Glutamatergic neuron (in vitro differentiated cells): ENCODE measurements at regions not wholly inside any gene's neighbourhood (a gene's known extent, or its start where the extent isn't known, plus 50 kb on each side); places are given as distances from the start of the nearest gene placed in this dataset.

Experiments
- DNase-seq: peaks from one replicate; pipeline ENCODE4 v3.0.0; 2022
- H3K27ac Mint-ChIP-seq: one replicate; pipeline ENCODE4 v1.8.0; 2020; ENCODE audit warnings: mild to moderate bottlenecking, mixed read lengths, inconsistent platforms; ENCODE audit not compliant: unreplicated experiment
- H3K27me3 Mint-ChIP-seq: one replicate; pipeline ENCODE4 v1.8.0; 2020; ENCODE audit warnings: mild to moderate bottlenecking, moderate library complexity, mixed read lengths, inconsistent platforms; ENCODE audit not compliant: unreplicated experiment
- H3K36me3 Mint-ChIP-seq: one replicate; pipeline ENCODE4 v1.8.0; 2020; ENCODE audit warnings: mild to moderate bottlenecking, mixed read lengths, inconsistent platforms; ENCODE audit not compliant: unreplicated experiment
- H3K4me1 Mint-ChIP-seq: one replicate; pipeline ENCODE4 v1.8.0; 2020; ENCODE audit warnings: mild to moderate bottlenecking, low read depth, mixed read lengths, inconsistent platforms; ENCODE audit not compliant: unreplicated experiment
- H3K4me3 Mint-ChIP-seq: one replicate; pipeline ENCODE4 v1.8.0; 2020; ENCODE audit warnings: mild to moderate bottlenecking, mixed read lengths, inconsistent platforms; ENCODE audit not compliant: unreplicated experiment
- H3K9me3 Mint-ChIP-seq: one replicate; pipeline ENCODE4 v1.8.0; 2020; ENCODE audit warnings: mild to moderate bottlenecking, moderate library complexity, mixed read lengths, inconsistent platforms; ENCODE audit not compliant: unreplicated experiment
- CTCF ChIP-seq: fragments of 200-600 bp; sonication (generic); IDR thresholded peaks from one replicate; pipeline ENCODE4 v1.5.0; 2021; ENCODE audit not compliant: partially characterized antibody, unreplicated experiment

GRCh38 chr6:15927531-15928225 lies 201.2 kb upstream of the MYLIP start:
- Mint-ChIP-seq H3K27me3 (peaks cover 2% of the 10 kb centered on the region), H3K4me3 (no peak overlapping the region), H3K27ac (no peak overlapping the region), H3K9me3 (peaks cover 4% of the 10 kb centered on the region), H3K4me1 (no peaks in the 10 kb centered on the region), H3K36me3 (peaks cover 21% of the 10 kb centered on the region)
- no peak for DNase-seq
- no peak for TF ChIP-seq CTCF

- no peak for TF ChIP-seq CTCF
- no peak for DNase-seq
- Mint-ChIP-seq H3K36me3 (peaks cover 17% of the 10 kb centered on the region), H3K27me3 (peaks cover 2% of the 10 kb centered on the region), H3K9me3 (peaks cover 3% of the 10 kb centered on the region), H3K4me3 (no peak overlapping the region), H3K4me1 (no peaks in the 10 kb centered on the region), H3K27ac (no peak overlapping the region)
Observed at GRCh38 chr6:15926256-15926655, 202.6 kb upstream of the MYLIP start.

- no peak overlapping the region for H3K27ac Mint-ChIP-seq
- no peaks in the 10 kb centered on the region for H3K4me1 Mint-ChIP-seq
- H3K9me3 Mint-ChIP-seq: peaks cover 4% of the 10 kb centered on the region
- peaks cover 2% of the 10 kb centered on the region for H3K27me3 Mint-ChIP-seq
- no peak overlapping the region for H3K4me3 Mint-ChIP-seq
- DNase-seq: no peak
- H3K36me3 Mint-ChIP-seq: peaks cover 5% of the 10 kb centered on the region
- TF ChIP-seq CTCF: no peak
Observed at GRCh38 chr6:15924893-15925292, 204.0 kb upstream of the MYLIP start.

GRCh38 chr6:15922510-15923250 lies 206.2 kb upstream of the MYLIP start:
- no peak overlapping the region for H3K27ac Mint-ChIP-seq
- no peak overlapping the region for H3K4me3 Mint-ChIP-seq
- H3K4me1 Mint-ChIP-seq: no peaks in the 10 kb centered on the region
- H3K27me3 Mint-ChIP-seq: peaks cover 2% of the 10 kb centered on the region
- DNase-seq: no peak
- peaks cover 5% of the 10 kb centered on the region for H3K36me3 Mint-ChIP-seq
- TF ChIP-seq CTCF: no peak
- peaks cover 4% of the 10 kb centered on the region for H3K9me3 Mint-ChIP-seq

- H3K4me1 Mint-ChIP-seq: no peaks in the 10 kb centered on the region
- no peak overlapping the region for H3K27ac Mint-ChIP-seq
- no peaks in the 10 kb centered on the region for H3K27me3 Mint-ChIP-seq
- no peak for DNase-seq
- H3K4me3 Mint-ChIP-seq: no peak overlapping the region
- H3K9me3 Mint-ChIP-seq: peaks cover 2% of the 10 kb centered on the region
- no peaks in the 10 kb centered on the region for H3K36me3 Mint-ChIP-seq
- no peak for TF ChIP-seq CTCF
Observed at GRCh38 chr6:15921243-15921642, 207.6 kb upstream of the MYLIP start.
